Mucosa of rectum (tissue), 2 donors: ENCODE measurements at regions not wholly inside any gene's neighbourhood (a gene's known extent, or its start where the extent isn't known, plus 50 kb on each side); places are given as distances from the start of the nearest gene placed in this dataset.

Experiments used
- H3K27ac ChIP-seq, 2 donors: one replicate each; pipeline ENCODE4 v1.7.0; 2013; ENCODE audit warnings: inconsistent platforms in 2 of 2, low read depth in 2 of 2, low read length in 2 of 2
- H3K27me3 ChIP-seq, 2 donors: one replicate each; pipeline ENCODE4 v1.7.0; 2013; ENCODE audit warnings: low read length in 2 of 2; ENCODE audit not compliant: control insufficient read depth in 2 of 2, insufficient read depth in 2 of 2
- H3K36me3 ChIP-seq, 2 donors: one replicate each; pipeline ENCODE4 v1.7.0; 2013; ENCODE audit warnings: low read length in 2 of 2; ENCODE audit not compliant: control insufficient read depth in 2 of 2, insufficient read depth in 2 of 2
- H3K4me1 ChIP-seq, 2 donors: one replicate each; pipeline ENCODE4 v1.7.0; 2013; ENCODE audit warnings: low read length in 2 of 2, mild to moderate bottlenecking in 1 of 2; ENCODE audit not compliant: control insufficient read depth in 2 of 2, insufficient read depth in 2 of 2
- H3K4me3 ChIP-seq, 2 donors: one replicate each; pipeline ENCODE4 v1.7.0; 2013; ENCODE audit warnings: low read length in 2 of 2
- H3K9ac ChIP-seq, 2 donors: one replicate each; pipeline ENCODE4 v1.7.0; 2013; ENCODE audit warnings: low read length in 2 of 2, low read depth in 1 of 2, mild to moderate bottlenecking in 1 of 2
- H3K9me3 ChIP-seq, 2 donors: one replicate each; pipeline ENCODE4 v1.7.0; 2013; ENCODE audit warnings: low read length in 2 of 2; ENCODE audit not compliant: control insufficient read depth in 2 of 2
- donor health status: healthy.
- donor health status: Normal muscosa, but diverticular disease.

DNA sequence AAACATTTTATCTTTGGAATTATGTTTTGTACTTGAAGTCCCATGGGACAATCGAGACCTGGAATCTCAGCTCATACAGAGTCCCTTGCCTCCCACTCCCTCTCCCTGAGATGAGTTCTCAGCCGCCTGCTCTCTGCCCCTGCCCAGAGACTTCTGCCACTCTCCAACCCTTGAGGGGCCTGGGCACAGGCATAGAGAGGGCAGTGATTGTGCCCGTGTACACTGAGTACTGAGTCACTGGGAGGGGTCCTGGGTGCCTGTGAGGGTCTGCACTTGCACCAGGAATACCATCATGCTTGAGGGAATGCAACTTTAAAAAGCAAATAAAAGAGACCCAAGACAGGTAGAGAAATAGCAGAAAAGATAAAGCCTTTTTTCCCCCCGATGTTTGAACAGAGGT, 453.8 kb upstream of the HS3ST5 start:
- H3K27me3 ChIP-seq, result no peaks in the 10 kb centered on the region
- no peak overlapping the region for H3K27ac ChIP-seq
- H3K9ac ChIP-seq, result no peak overlapping the region
- H3K36me3 ChIP-seq, result no peaks in the 10 kb centered on the region
- H3K4me3 ChIP-seq, result no peak overlapping the region
- H3K4me1 ChIP-seq, result no peaks in the 10 kb centered on the region
- H3K9me3 ChIP-seq, result no peaks in the 10 kb centered on the region

DNA sequence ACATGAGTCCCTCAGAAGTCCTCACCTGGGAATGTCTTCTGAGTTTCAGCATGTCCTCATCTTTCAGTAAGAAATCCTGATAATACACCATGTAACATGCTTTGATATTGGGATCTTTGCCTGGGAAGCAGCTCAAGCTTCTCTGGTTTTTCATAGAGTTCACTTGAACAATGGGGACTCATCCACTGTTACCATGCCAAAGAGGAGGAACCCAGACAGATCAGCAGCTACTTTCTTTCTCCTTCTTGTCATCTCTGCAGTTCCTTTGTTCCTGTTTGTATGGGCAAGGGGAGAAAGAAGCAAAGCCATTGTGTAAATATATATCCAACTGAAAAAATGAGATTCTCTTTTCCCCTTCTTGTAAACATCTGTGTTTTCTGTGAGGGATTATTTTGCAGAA, 450.6 kb upstream of the HS3ST5 start:
- Histone ChIP-seq H3K36me3 (no peaks in the 10 kb centered on the region), H3K27me3 (no peaks in the 10 kb centered on the region), H3K4me3 (no peak overlapping the region), H3K9ac (no peak overlapping the region), H3K27ac (no peak overlapping the region), H3K9me3 (no peaks in the 10 kb centered on the region), H3K4me1 (no peaks in the 10 kb centered on the region)

DNA sequence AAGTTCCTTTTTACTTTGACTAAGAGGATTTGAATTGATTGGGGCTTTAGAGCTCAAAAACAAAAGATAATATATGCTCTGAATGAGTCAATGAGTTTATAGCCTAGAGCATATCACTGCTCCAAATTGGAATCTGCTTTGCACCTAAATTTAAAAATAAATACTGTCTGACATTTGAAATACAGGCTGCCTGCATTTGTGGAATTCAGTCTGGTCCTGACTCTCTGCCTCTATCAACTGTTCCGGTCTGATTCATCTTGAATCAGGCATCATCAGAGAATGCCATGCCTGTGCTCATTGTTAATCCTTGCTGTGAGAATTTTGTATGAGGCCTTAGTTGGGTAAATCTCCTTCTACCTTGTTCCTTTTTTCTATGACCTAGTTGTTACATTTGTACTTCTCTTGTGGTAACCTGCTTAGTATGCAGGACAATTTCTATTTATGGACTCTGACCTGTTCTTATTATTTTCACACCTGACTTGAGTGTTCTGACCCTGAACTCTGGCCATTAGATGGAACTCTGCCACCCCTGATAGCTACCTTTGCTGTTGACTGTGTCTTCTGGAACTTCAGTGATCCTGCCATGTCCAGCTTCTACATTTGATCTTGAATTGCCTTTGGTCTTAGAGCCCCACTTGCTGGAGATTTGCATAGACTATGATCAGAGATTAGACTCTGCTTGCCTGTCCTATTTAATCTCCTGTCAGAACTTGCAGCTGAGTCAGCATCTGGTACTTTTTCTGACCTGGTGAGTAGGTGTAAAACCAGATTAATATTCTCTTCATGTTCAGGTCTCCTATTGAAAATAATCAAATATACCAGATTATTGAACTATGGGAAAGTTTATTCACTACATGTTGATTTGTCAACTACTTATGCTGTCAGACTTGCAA, 442.7 kb upstream of the HS3ST5 start:
- Histone ChIP-seq H3K36me3 (no peaks in the 10 kb centered on the region), H3K9me3 (no peaks in the 10 kb centered on the region), H3K27me3 (no peaks in the 10 kb centered on the region), H3K4me3 (no peak overlapping the region), H3K4me1 (no peaks in the 10 kb centered on the region), H3K9ac (no peak overlapping the region), H3K27ac (no peak overlapping the region)

DNA sequence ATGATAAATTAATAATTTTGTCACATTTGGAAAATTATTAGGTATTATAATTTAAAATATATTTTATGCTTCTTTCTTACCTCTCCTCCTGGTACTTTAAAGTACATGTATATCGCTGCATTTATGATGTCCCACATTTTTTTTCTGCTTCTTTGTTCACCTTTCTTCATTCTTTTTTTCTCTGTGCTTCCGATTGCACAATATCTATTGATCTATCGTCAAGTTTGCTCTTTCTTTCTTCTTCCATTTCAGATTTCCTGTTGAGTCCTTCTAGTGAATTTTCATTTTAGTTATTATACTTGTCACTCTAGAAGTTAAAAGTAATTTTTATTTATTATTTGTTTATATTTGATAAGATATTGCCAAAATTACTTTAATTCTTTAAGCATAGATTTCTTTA, 441.0 kb upstream of the HS3ST5 start:
- Histone ChIP-seq H3K9me3 (no peaks in the 10 kb centered on the region), H3K4me1 (no peaks in the 10 kb centered on the region), H3K27ac (no peak overlapping the region), H3K4me3 (no peak overlapping the region), H3K9ac (no peak overlapping the region), H3K27me3 (no peaks in the 10 kb centered on the region), H3K36me3 (no peaks in the 10 kb centered on the region)

DNA sequence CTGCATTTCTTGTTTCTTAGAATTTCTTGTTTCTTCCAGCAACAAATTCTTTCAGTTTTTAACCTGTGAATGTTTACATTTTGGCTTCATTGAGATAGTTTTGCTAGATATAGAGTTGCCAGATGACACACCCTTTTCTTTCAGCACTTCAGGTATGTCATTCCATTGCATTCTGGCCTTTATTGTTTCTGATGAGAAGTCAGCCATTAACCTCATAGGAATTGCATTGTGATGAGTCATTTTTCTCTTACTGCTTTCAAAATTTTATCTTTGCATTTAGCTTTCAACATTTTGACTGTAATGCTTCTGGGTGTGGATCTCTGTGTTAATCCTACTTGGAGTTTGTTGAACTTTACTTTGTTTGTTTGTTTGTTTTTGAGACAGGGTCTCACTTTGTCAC, 440.3 kb upstream of the HS3ST5 start:
- Histone ChIP-seq H3K4me1 (no peaks in the 10 kb centered on the region), H3K27ac (no peak overlapping the region), H3K9ac (no peak overlapping the region), H3K27me3 (no peaks in the 10 kb centered on the region), H3K9me3 (no peaks in the 10 kb centered on the region), H3K4me3 (no peak overlapping the region), H3K36me3 (no peaks in the 10 kb centered on the region)

DNA sequence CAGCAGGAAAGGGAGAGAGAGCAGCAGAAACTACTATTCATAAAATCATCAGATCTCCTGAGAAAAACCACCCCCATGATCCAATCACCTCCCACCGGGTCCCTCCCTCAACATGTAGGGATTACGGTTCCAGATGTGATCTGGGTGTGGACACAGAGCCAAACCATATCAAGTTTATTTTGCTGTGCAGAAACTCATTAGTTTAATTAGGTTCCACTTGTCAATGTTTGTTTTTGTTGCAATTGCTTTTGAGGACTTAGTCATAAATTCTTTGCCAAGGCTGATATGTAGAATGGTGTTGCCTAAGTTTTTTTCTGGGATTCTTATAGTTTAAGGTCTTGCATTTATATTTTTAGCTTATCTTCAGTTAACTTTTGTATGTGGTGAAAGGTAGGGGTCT, 422.0 kb upstream of the HS3ST5 start:
- Histone ChIP-seq H3K4me3 (no peak overlapping the region), H3K9me3 (no peaks in the 10 kb centered on the region), H3K9ac (no peak overlapping the region), H3K4me1 (no peaks in the 10 kb centered on the region), H3K27me3 (no peaks in the 10 kb centered on the region), H3K36me3 (no peaks in the 10 kb centered on the region), H3K27ac (no peak overlapping the region)

DNA sequence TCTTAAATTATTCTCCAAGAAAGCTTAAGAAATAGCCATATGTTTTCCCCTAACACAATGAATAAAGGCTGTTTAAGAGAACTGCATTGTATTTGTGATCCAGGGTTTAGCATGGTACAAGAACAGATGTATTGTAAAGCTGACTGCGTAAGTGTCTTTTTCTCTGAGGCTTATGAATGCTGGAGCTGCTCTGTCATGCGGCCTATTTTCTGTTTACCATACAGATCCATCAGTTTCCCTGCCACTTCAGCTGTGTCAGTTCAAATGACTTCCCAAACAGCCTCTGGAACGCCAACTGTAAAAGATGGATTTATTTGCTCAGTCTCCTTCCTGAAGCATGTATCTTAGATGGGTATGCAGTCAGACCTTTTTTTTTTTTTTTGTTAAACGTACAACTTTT, 419.3 kb upstream of the HS3ST5 start:
- no peaks in the 10 kb centered on the region for H3K4me1 ChIP-seq
- no peaks in the 10 kb centered on the region for H3K27me3 ChIP-seq
- no peaks in the 10 kb centered on the region for H3K36me3 ChIP-seq
- no peak overlapping the region for H3K27ac ChIP-seq
- no peak overlapping the region for H3K4me3 ChIP-seq
- H3K9me3 ChIP-seq, result no peaks in the 10 kb centered on the region
- H3K9ac ChIP-seq, result no peak overlapping the region

DNA sequence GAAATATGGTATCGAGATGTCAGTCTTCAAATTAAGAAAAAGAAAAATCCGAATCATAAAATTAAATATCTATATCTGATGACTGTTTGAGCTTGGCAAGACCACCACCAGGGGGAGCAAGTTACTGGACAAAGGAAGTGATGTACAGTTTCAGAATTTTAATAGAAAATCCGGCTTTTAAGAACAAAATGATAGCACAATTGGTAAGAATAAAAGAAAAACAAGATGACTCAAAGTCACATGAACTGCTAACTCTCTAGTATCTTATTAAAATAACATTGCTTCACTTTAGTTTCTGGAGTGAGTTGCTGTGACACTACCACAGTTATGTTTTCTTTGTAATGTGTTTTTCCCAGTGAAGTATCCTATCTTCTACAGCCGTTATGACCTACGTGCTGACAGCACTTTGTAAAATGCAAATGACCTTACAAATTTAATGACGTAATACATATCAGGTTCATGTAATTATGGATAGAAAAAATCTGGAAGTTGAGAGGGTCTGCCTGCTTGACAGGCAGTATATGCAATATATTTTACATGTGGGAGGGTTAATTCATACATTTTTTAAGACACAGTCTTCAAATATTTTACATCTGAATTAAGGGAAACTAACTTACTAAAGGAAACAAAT, 405.3 kb upstream of the HS3ST5 start:
- Histone ChIP-seq H3K9ac (no peak overlapping the region), H3K27me3 (no peaks in the 10 kb centered on the region), H3K9me3 (no peaks in the 10 kb centered on the region), H3K27ac (no peak overlapping the region), H3K4me3 (no peak overlapping the region), H3K4me1 (no peaks in the 10 kb centered on the region), H3K36me3 (no peaks in the 10 kb centered on the region)

DNA sequence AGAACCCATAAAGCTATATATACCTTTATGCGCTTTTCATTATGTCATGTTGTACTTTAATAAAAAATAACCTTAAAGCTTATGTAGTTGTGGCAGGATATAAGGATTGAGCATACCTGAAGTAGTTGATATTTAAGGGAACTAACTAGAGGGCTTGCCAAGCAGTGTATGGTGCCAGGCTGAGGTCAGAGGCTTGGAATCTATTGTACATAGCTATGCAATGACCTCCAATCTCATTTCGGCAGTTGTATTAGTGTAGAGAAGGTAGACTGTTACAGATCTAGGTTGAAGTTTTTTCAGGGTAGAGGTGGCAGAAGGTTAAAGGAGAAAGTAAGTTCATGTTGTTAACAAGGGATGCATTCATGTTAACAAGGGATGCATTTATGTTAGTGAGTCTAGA, 397.7 kb upstream of the HS3ST5 start:
- Histone ChIP-seq H3K9me3 (no peaks in the 10 kb centered on the region), H3K4me1 (no peaks in the 10 kb centered on the region), H3K9ac (no peak overlapping the region), H3K4me3 (no peak overlapping the region), H3K27me3 (no peaks in the 10 kb centered on the region), H3K27ac (no peak overlapping the region), H3K36me3 (no peaks in the 10 kb centered on the region)

DNA sequence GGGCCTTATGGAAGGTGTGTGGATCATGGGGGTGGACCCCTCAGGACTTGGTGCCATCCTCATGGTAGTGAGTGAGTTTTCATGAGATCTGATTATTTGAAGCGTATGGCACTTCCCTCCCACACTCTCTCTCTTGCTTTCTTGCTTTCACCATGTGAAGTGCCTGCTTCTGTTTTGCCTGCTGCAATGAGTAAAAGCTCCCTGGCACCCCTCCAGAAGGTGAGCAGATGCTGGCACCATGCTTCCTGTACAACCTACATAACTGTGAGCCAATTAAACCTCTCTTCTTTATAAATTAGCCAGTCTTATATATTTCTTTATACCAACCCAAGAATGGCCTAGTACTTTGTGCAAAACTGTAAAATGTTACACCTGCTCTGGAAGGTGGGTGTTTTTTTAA, 396.8 kb upstream of the HS3ST5 start:
- no peak overlapping the region for H3K27ac ChIP-seq
- H3K9me3 ChIP-seq, result no peaks in the 10 kb centered on the region
- H3K4me3 ChIP-seq, result no peak overlapping the region
- H3K27me3 ChIP-seq, result no peaks in the 10 kb centered on the region
- H3K9ac ChIP-seq, result no peak overlapping the region
- no peaks in the 10 kb centered on the region for H3K4me1 ChIP-seq
- H3K36me3 ChIP-seq, result no peaks in the 10 kb centered on the region
